ENCODE measurements at regions not wholly inside any gene's neighbourhood (a gene's known extent, or its start where the extent isn't known, plus 50 kb on each side); places are given as distances from the start of the nearest gene placed in this dataset.
A peak's percentile ranks its signal among the peaks of the same experiment; 100 is the strongest.

- no peak overlapping the region for H3K27ac ChIP-seq (ENCODE audit: low read depth in 2 of 2, low read length in 1 of 2)
- no peaks in the 10 kb centered on the region for H3K27me3 ChIP-seq (ENCODE audit: insufficient read depth)
- no peaks in the 10 kb centered on the region for H3K9me3 ChIP-seq
- H3K4me2 ChIP-seq, result no peak overlapping the region
- H3K9ac ChIP-seq, result no peak overlapping the region
- H3F3A ChIP-seq (replicated peaks; ENCODE audit: insufficient read depth), result no peaks in the 10 kb centered on the region
- no peak overlapping the region for H2AFZ ChIP-seq (ENCODE audit: low read depth)
- POLR2A ChIA-PET, result no interaction called here
- DNase-seq, result no peak
- 81% methylated on average over 4 of the region's 4 CpGs for WGBS (ENCODE audit: low lambda C conversion rate)
- H3K79me2 ChIP-seq (ENCODE audit: insufficient read depth), result no peaks in the 10 kb centered on the region
- H3K4me3 ChIP-seq (ENCODE audit: low read depth in 2 of 2, low read length in 1 of 2), result no peak overlapping the region
- peaks cover 0 to 3% of the 10 kb centered on the region in 2 experiments; a peak in 1 of 4 replicates for H3K4me1 ChIP-seq (ENCODE audit: control insufficient read depth in 1 of 2, insufficient read depth in 2 of 2, low read depth in 1 of 2, low read length in 1 of 2)
- no peaks in the 10 kb centered on the region for H4K20me1 ChIP-seq (ENCODE audit: insufficient read depth)
- no peaks in the 10 kb centered on the region for H3K9me2 ChIP-seq
- H3K36me3 ChIP-seq (replicated peaks in 1 of 2; ENCODE audit: control insufficient read depth in 1 of 2, insufficient read depth in 2 of 2, low read length in 1 of 2), result no peaks in the 10 kb centered on the region
- TF ChIP-seq FOXJ3 (CRISPR knock-in tag; IDR thresholded peaks at IDR 0.05), result no peak
- TF ChIP-seq TEAD4 (IDR thresholded peaks at IDR 0.05; ENCODE audit: borderline replicate concordance, insufficient read depth), result no peak
- TF ChIP-seq ELF1 (IDR thresholded peaks at IDR 0.05), result no peak
- TF ChIP-seq USF1 (IDR thresholded peaks at IDR 0.05; ENCODE audit: borderline replicate concordance, low read depth), result no peak
- no peak for TF ChIP-seq CHD2 (IDR thresholded peaks at IDR 0.05; ENCODE audit: low read length, partially characterized antibody)
- no peak for TF ChIP-seq USF2 (IDR thresholded peaks at IDR 0.05; ENCODE audit: borderline replicate concordance, low read depth, low read length)
- TF ChIP-seq GABPA (IDR thresholded peaks at IDR 0.05; ENCODE audit: low read depth), result no peak
- TF ChIP-seq FOSL2 (IDR thresholded peaks at IDR 0.05; ENCODE audit: borderline replicate concordance, low read depth), result no peak
- no peak for TF ChIP-seq RCOR1 (IDR thresholded peaks at IDR 0.05; ENCODE audit: low read length)
- no peak for TF ChIP-seq SMC3 (IDR thresholded peaks at IDR 0.05; ENCODE audit: low read depth, low read length)
- TF ChIP-seq YY1 (IDR thresholded peaks at IDR 0.05; ENCODE audit: low read depth), result no peak
- TF ChIP-seq JUND (IDR thresholded peaks at IDR 0.05), result no peak
- CTCF ChIA-PET, result no interaction called here
Observed at GRCh38 chr11:90849312-90849711, 626.5 kb upstream of the CHORDC1 start.

- Histone ChIP-seq H3K9me2 (no peaks in the 10 kb centered on the region), H3K4me2 (no peak overlapping the region), H3K4me1 (ENCODE audit: control insufficient read depth in 1 of 2, insufficient read depth in 2 of 2, low read depth in 1 of 2, low read length in 1 of 2) (peaks cover 0 to 3% of the 10 kb centered on the region in 2 experiments; a peak in 1 of 4 replicates), H3K36me3 (replicated peaks in 1 of 2; ENCODE audit: control insufficient read depth in 1 of 2, insufficient read depth in 2 of 2, low read length in 1 of 2) (no peaks in the 10 kb centered on the region), H3K79me2 (ENCODE audit: insufficient read depth) (no peaks in the 10 kb centered on the region), H3F3A (replicated peaks; ENCODE audit: insufficient read depth) (no peaks in the 10 kb centered on the region), H3K27ac (ENCODE audit: low read depth in 2 of 2, low read length in 1 of 2) (peak overlapping the region in 1 of 2 experiments; percentile 91; a peak in 2 of 4 replicates), H2AFZ (ENCODE audit: low read depth) (no peak overlapping the region), H4K20me1 (ENCODE audit: insufficient read depth) (no peaks in the 10 kb centered on the region), H3K9me3 (no peaks in the 10 kb centered on the region), H3K9ac (no peak overlapping the region), H3K27me3 (ENCODE audit: insufficient read depth) (no peaks in the 10 kb centered on the region), H3K4me3 (ENCODE audit: low read depth in 2 of 2, low read length in 1 of 2) (no peak overlapping the region)
- ChIA-PET POLR2A (no interaction called here), CTCF (no interaction called here)
- DNase-seq, result peak; percentile 7
- WGBS (ENCODE audit: low lambda C conversion rate), result 18% methylated on average over 1 of the region's 1 CpG
- TF ChIP-seq GATA2 (CRISPR knock-in tag; IDR thresholded peaks at IDR 0.05) (peak; percentile 89), CTCF (IDR thresholded peaks at IDR 0.05) (no peak), TEAD4 (IDR thresholded peaks at IDR 0.05; ENCODE audit: borderline replicate concordance, insufficient read depth) (no peak), EP300 (IDR thresholded peaks at IDR 0.05; ENCODE audit: borderline replicate concordance in 1 of 2, low read depth in 1 of 2, low read length in 1 of 2) (peak in 1 of 2 experiments; percentile 96; a peak in 2 of 4 replicates), JUND (IDR thresholded peaks at IDR 0.05) (no peak), YY1 (IDR thresholded peaks at IDR 0.05; ENCODE audit: low read depth) (no peak), FOXJ3 (CRISPR knock-in tag; IDR thresholded peaks at IDR 0.05) (no peak), TCF12 (IDR thresholded peaks at IDR 0.05) (peak; percentile 39), RCOR1 (IDR thresholded peaks at IDR 0.05; ENCODE audit: low read length) (peak; percentile 82), REST (IDR thresholded peaks at IDR 0.05; ENCODE audit: low read depth, low read length) (no peak), RFX5 (IDR thresholded peaks at IDR 0.05; ENCODE audit: low read length) (peak; percentile 41; the same call in 1 of the 2 replicates), RAD21 (IDR thresholded peaks at IDR 0.05; ENCODE audit: low read length) (0 out of 2 replicates have a peak, but pooled peaks have one; percentile 29), FOXM1 (IDR thresholded peaks at IDR 0.05; ENCODE audit: low read depth) (no peak), RXRA (IDR thresholded peaks at IDR 0.05; ENCODE audit: borderline replicate concordance, low read depth) (no peak), CHD2 (IDR thresholded peaks at IDR 0.05; ENCODE audit: low read length, partially characterized antibody) (peak; percentile 78)
Observed at GRCh38 chr11:90847268-90847886, 624.5 kb upstream of the CHORDC1 start.

Data from SK-N-SH (cell line).